GM21526 (cell line): ENCODE measurements at regions not wholly inside any gene's neighbourhood (a gene's known extent, or its start where the extent isn't known, plus 50 kb on each side); places are given as distances from the start of the nearest gene placed in this dataset.
"Not testable (repeated sequence)": the region's sequence is repeated elsewhere in the genome, so short reads cannot be mapped to it uniquely, and the experiment has no call there.

ENCODE experiments used
- ATAC-seq: cut with Tn5 transposase; IDR thresholded peaks from one replicate; pipeline ENCODE4 v1.9.1; 2021; ENCODE audit warnings: moderate library complexity; ENCODE audit not compliant: unreplicated experiment, low FRiP score

DNA sequence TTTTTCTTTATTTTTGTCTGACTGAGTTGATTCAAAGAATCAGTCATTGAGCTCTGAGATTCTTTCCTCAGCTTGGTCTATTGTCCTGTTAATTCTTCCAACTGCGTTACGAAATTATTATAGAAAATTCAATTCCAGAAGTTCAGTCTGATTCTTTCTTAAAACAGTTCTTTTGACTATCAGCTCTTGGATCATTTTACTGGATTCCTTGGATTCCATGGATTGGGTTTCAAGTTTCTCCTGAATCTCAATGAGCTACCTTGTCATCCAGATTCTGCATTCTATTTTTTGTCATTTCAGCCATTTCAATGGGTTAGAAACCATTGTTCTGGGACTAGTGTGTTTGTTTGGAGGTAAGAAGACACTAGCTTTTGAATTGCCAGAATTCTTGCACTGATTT, 169.3 kb downstream of the PCDH20 start:
- ATAC-seq, result no peak

DNA sequence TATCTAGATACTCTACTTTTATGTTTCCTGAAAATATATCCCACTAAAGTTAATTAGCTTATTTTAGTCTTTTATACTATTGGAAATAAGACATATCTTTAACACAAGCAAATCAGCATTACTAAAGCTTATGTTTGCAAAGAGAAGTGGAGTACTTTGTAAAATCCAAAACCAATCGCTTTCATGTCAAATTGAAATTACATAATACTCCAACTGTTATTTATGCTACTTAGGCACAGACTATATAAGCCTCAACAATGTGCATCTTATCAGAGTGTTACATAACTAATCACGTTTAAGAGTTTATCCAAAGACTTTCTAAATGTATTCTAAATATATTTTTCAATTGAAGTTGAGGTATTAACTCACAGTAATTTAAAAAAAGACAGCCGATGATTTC, 200.0 kb downstream of the PCDH20 start:
- ATAC-seq, result no peak

DNA sequence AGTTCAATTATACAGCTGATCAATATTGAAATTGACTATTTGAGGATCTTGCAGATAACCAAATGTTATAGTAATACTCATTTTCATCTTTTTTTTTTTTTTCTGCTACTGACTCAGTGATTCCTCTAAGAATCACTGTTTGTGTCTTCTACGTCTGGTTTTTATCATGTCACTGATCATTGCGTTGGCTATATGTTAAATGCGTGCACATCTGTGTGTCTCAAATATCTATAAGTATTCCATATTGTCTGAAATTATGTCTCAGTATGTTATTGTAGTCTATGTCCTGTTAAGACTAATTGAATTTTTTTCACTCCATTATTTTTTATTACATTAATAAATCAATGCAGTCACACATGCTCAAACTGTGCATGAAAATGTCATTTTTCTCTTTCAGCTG, 200.5 kb downstream of the PCDH20 start:
- no peak for ATAC-seq

DNA sequence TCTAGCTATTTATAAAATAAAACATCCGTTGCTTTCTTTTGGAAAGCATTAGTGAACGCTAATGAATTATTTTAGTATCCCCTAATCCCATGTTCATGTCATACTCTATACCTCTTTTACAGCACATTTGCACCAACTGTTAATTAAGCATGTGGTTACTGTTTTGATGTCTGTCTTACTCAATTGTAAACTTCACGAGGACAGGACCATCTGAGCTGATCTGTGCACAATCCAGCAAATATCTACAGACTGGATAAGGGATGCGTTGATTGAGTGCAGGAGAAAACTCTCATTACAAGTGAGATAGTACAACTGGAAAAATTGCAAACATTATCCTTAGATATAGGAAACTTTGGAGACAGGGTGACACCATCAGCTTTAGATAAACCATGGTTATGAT, 201.1 kb downstream of the PCDH20 start:
- no peak for ATAC-seq

DNA sequence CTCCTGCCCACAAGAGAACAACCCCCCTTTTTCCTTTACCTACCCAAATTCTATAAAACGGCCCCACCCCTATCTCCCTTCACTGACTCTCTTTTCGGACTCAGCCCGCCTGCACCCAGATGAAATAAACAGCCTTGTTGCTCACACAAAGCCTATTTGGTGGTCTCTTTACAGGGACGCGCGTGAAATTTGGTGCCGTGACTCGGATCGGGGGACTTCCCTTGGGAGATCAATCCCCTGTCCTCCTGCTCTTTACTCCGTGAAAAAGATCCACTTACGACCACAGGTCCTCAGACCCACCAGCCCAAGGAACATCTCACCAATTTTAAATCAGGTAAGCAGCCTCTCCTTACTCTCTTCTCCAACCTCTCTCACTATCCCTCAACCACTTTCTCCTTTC, 209.8 kb downstream of the PCDH20 start:
- ATAC-seq, result not testable (repeated sequence)

DNA sequence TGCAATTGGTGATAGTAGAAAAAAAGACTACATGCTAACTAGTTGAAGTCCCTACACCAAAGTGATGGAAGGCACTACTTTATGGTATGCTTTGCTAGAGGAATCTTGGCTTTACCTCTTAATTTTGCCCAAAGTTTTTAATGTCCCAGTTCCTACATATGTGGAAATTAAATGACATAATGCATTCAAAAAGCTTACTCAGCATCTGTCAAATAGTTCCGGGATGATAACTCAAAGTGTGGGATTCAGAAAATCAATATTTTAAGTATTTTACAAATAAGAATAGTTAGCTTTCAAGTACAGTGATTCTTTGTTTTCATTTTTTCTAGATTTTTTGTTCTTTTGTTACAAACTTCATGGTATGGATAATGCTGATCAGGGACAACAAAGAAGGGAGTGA, 211.6 kb downstream of the PCDH20 start:
- ATAC-seq, result no peak

DNA sequence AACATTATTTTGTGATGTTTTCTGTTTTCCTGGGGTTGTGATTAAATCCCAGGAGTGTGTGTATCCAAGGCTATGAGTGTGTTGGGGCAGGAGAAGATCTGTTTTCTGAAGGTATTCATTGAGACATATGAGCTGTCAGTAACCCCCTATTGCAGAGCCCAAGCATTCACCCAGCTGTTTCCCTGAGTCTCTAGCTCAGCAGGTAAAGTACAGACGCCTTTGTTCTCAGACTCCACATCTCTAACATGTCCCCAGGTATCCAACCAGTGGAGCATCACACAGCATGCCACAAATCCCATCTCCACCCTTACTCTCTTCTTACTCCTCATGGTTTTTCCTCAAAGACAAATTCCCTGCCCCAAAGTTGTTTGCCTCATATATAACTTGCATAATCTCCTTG, 213.6 kb downstream of the PCDH20 start:
- no peak for ATAC-seq

DNA sequence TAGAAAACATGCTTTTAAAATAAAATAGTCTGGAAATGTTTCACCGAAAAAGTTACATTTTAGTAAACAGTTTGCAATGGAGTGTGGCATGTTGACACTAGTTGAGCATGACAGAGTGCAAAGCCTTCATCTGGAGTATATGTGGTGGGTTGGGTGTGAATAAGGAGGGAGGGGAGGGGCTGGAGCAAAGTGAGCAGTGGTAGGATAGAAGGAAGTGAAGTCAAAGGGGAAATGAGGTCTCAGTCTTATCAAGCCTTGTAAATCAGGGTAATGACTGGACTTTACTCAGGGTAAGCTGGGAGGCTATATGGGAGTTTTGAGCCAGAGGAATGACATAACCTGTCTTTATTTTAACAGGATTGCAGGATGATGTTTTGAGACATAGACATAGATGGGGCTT, 222.8 kb downstream of the PCDH20 start:
- ATAC-seq, result no peak

DNA sequence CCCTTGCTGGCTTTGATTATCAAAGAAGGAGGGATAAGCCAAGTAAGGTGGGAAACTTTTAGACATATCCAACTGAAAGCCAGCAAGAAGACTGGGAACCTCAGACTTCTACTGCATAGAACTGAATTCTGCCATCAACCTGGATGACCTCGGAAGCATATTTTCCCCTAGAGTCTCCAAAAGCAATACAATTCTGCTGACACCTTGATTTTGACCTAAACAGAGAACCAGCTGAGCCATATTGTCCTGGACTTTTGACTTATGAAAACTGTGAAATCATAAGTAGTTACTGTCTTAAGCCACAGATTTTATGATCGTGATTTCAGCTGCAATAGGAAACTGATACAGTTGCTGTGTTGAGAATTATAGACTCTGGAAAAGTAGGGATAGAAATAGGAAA, 227.6 kb downstream of the PCDH20 start:
- no peak for ATAC-seq

DNA sequence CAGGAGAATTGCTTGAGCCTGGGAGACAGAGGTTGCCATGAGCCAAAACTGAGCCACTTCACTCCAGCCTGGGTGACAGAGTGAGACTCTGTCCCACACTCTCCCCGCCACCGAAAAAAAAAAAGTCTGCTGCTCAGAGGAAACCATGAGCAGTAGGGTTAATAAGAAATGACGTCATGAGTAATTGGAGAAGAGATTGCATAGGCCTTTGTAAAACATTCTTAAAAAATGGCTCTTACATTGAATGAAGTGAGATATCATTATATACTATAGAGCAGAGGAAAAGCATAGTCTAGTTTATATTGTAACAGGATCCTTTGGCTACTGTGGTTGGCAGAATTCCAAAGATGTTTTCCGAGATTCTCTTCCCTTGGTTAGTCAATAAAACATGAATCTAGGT, 228.2 kb downstream of the PCDH20 start:
- ATAC-seq, result no peak

DNA sequence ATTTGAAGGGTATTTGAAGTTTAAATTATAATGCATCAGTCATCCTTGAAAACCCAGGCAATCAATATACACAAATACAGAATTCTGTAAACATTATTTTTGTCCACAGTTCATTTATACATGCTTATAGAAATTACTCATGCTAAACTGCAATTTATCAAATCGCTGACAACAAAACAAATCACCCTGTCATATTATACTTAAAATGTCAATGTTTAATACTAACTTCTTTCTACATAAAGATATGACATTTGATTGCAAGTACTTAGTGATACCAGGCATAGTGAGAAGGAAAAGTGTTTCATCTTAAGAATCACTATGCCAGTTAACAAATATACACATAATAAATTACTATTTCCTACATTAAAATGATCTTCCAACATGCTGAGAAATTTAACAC, 232.0 kb downstream of the PCDH20 start:
- ATAC-seq, result no peak

DNA sequence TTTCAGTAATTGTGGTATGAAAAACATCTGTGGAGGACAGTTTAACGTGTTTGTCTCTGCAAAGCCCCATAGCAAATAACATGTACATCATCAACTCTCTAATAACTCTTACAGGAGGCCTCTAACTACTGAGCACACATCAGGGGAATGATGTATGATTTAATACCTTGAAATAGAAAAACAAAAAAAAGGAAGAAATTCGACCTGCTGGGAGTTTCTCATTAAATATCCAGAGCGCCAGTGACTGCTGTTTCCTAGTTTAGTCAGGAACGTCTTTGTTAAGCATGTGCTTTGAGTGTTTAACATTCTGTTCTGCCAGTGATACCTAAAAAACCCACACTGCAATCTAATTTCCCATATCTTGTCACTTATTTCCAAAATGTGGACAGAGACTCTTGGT, 235.4 kb downstream of the PCDH20 start:
- no peak for ATAC-seq

DNA sequence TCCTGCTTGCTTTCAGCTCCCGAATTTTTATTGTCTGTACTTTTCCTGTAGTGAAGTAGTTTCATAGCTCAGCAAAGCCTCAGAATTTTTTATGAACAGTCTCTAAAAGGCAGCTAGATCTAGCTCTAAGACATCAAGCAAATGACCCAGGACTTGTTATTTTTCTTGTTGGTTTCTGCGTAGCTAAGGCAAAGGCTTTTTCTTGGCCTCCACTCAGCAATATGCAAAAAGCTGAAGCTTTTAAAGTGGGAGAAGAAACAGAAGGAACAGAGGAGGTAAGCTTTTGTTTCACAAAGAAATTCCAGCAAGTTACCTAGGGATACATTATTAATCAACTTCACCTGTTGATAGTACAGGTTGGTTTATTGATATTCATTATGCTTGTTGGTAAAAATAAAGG, 235.9 kb downstream of the PCDH20 start:
- no peak for ATAC-seq

DNA sequence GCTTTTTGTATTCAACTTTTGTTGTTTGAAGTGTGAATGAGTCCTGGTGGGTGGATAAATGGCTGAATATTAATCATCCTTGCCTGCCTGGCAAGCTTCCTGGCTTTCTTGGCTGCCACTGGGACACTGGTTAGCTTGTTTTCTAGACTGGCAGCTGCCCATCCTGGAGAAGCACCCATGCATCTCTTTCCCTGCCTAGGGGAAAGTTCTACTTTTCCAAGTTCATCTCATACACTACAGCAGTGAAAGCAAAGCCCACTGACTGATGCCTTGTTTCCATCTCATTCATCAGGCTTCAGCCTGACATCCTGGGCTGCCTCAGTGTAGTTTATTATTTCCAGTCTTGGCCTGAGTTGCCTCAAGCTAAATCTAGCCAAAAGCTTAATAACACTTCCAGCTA, 244.8 kb downstream of the PCDH20 start:
- no peak for ATAC-seq

DNA sequence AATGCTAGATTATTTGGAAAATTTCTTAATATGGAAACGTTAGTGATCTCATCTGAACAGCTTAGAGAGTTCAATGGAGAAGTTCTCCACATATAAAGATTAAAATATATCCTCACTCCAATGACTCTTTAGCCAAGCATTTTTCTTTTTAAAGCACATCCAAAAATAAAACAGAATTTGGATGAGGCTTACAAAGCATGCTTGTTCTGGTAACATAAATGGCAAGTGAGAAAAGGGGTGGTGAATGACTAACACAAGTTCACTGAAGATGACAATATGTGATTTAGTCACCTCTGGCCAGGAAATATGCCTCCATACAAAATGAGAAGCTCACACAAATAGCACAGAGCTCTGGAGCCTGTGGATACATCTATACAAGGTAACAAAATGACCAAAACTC, 253.0 kb downstream of the PCDH20 start:
- no peak for ATAC-seq

DNA sequence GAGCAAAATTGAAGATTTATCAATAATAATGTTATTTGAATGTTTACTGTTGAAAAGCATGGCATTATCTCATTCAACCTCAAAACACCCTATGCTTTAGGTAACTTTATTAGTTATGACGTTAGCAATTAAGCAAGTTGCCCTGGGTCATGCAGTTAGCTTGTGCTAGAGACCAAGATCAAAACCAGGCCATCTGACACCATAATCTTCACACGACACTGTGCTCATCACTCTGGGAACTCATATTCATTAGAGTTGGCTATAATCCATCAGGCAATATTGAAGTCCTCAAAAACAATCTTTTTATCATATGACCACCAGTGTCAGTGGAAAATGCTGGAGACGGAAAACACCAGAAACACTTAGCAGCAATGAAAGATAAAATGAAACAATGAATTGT, 253.5 kb downstream of the PCDH20 start:
- ATAC-seq, result no peak

DNA sequence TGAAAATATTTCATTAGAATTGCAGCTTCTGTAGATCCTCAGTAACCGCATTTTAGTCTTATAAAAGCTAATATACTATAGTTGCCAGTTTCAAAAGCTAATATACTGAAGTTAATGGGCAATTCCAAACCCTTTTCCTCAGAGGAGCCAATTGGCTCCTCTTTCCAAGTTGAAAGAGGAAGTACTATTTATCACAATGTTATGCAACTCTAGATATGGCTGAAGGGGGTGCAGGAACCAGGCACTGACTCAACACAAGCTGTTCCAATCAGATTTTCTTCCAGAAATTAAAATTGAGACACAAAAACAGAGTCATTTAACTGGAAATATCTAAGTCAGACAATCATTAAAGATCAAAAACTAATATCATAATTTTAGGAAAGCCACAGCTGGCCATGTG, 258.9 kb downstream of the PCDH20 start:
- no peak for ATAC-seq

DNA sequence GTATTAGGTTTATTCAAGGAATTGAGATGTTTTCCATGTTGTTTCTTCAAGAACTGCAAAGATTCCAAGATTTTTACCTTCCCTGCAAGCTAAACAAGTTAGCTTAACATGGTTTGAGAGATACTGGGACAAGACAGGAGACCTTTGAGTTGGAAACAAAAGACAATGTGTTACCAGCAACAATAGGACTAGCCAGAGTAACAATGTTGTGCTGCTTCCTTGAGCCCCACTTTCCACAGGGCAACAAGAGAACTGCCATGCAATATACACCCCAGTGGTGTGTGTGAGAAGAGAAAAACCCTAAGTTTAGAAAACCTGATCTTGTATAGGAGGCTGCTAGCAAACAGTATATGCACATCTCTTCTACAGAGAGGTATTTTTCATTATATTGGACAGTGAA, 264.6 kb downstream of the PCDH20 start:
- no peak for ATAC-seq

DNA sequence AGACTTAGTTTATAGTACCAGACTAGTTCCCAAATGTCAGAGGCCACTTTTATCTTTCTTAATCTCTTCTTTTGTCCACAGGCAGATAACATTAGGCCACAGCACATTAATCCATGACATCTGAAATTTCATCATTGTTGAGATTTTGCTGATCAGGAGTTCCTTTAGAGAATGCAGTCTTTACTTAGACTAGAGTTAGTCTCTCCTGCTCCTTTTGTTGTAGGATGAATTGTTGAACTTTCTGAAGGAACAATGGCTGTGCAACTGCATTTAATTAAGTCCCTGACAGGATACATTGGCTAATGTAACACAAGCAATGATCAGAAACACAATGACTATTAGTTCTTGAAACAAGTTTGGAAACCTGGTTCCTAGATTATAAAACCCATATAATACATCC, 266.3 kb downstream of the PCDH20 start:
- no peak for ATAC-seq

DNA sequence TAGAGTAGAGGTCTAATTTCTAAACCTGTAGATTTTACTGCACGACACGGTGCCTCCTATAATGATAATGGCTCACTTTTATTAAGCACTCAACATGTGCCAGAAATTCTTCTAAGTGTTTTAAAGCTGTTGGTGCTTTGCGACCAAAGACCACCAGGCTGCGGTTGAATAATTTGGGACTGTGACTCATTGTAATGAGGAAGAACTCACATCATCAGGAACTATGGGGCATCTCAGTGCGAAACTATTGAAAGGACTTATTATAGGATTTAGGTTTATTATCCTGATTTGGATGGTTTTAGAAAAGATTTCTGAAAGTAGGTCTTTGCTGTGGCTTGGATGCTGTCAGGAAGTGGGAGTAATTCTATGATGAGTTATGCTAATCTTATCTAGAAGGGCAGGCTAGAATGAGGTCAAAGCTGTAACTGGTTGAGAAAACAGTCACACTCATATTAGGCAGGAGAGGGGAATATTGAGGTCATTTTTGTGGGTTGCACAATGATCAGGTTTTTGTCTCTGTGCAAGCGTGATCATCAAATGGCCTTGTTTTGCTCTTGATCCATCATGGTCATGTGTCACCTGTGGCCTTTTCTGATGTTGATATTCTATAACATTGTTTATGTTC, 266.8 kb downstream of the PCDH20 start:
- ATAC-seq, result no peak

DNA sequence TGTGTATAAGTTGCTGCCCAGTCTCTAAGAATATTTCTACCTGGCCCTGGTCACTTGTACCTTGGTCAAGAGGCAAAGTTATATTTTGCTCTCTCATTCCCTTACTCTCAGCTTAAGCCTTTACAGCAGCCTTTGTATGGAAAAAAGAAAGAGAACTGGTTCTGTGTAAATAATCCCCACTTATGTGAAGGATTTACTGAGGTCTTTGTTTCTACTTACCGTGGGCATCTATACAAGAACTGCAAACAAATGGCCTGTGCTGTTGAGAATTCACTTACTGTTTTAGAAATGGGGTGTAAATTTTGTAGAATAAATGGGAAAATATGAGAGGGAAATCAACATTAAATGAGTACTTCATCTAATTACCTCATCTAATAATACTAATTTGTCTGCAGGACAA, 267.4 kb downstream of the PCDH20 start:
- no peak for ATAC-seq

DNA sequence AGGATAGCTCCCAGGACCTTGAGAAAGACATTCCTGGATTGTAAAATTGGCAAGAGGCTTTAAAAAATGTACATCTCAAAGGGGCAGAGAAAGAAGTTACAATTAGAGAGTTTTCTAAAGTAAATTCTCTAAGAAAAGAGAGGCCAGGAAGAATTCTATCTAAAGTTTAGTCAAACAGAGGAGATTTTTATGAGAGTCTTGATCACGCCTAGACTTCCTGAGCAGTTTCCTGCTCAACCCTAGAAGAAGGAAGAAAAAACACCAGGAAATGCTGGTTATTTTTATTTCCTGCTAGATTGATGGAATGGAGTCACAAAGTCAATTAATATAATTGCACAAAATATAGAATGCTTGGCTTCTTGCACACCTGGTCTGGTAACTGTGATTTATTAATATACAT, 269.1 kb downstream of the PCDH20 start:
- no peak for ATAC-seq

DNA sequence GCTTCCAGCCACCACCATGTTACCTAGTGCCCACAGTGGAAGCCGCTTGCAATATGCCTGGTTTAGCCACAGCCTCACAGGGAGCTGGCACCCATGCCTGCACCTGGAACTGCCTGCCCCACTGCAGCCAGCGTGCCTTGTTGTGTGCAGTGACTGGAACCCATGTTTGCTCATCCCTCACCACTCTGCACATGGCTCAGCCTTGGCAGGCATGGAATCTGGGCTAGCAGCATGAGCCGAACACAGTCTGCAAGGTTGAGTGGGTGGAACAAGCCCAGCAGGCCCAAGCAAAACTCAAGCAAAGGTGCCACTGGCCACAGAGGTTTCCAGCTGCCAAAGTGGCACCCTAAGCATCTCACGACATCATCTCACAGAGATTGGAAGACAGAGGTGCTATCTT, 269.5 kb downstream of the PCDH20 start:
- ATAC-seq, result no peak
